Bronchial epithelial cell (primary cell): ENCODE measurements at regions not wholly inside any gene's neighbourhood (a gene's known extent, or its start where the extent isn't known, plus 50 kb on each side); places are given as distances from the start of the nearest gene placed in this dataset.
A peak's percentile ranks its signal among the peaks of the same experiment; 100 is the strongest.

Experiments
- DNase-seq: peaks from one replicate; pipeline ENCODE4 v3.0.0-alpha.2; 2010; ENCODE audit warnings: low read depth
- FAIRE-seq: peaks from 2 replicates; lab custom pipeline; 2011; peaks lifted over from hg19 to GRCh38; lab: Jason Lieb, UNC
- H3K27me3 ChIP-seq: 2 replicates; pipeline ENCODE4 v1.5.1; 2011; ENCODE audit warnings: low read length; ENCODE audit not compliant: control insufficient read depth, insufficient read depth
- H3K36me3 ChIP-seq: 2 replicates; pipeline ENCODE4 v1.5.1; 2011; ENCODE audit warnings: low read length; ENCODE audit not compliant: control insufficient read depth, insufficient read depth
- H3K4me3 ChIP-seq: 2 replicates; pipeline ENCODE4 v1.5.1; 2011; ENCODE audit warnings: mild to moderate bottlenecking, low read depth, low read length, control low read depth
- CTCF ChIP-seq: IDR thresholded peaks from 2 replicates; pipeline ENCODE4 v1.5.1; 2011; ENCODE audit warnings: mild to moderate bottlenecking, moderate library complexity, low read length, control low read depth, inconsistent platforms; ENCODE audit not compliant: insufficient read depth, severe bottlenecking

GRCh38 chr6:103122766-103123601 lies 1729.5 kb downstream of the GRIK2 start:
- no peaks in the 10 kb centered on the region for H3K27me3 ChIP-seq
- DNase-seq: peak; percentile 15
- TF ChIP-seq CTCF: peak; percentile 66
- H3K4me3 ChIP-seq: no peak overlapping the region
- no peaks in the 10 kb centered on the region for H3K36me3 ChIP-seq
- no peak for FAIRE-seq

GRCh38 chr6:103119056-103119455 lies 1725.5 kb downstream of the GRIK2 start:
- TF ChIP-seq CTCF: no peak
- Histone ChIP-seq H3K4me3 (no peak overlapping the region), H3K36me3 (no peaks in the 10 kb centered on the region), H3K27me3 (no peaks in the 10 kb centered on the region)
- FAIRE-seq (no peak), DNase-seq (no peak)

GRCh38 chr6:103114582-103114981 lies 1721.1 kb downstream of the GRIK2 start:
- no peaks in the 10 kb centered on the region for H3K27me3 ChIP-seq
- TF ChIP-seq CTCF: no peak
- H3K36me3 ChIP-seq: no peaks in the 10 kb centered on the region
- H3K4me3 ChIP-seq: no peak overlapping the region
- no peak for FAIRE-seq
- DNase-seq: no peak

GRCh38 chr6:103113416-103113815 lies 1719.9 kb downstream of the GRIK2 start:
- Histone ChIP-seq H3K36me3 (no peaks in the 10 kb centered on the region), H3K27me3 (no peaks in the 10 kb centered on the region), H3K4me3 (no peak overlapping the region)
- TF ChIP-seq CTCF: no peak
- peak; percentile 63 for DNase-seq
- no peak for FAIRE-seq

GRCh38 chr6:103107985-103108384 lies 1714.5 kb downstream of the GRIK2 start:
- Histone ChIP-seq H3K4me3 (no peak overlapping the region), H3K36me3 (no peaks in the 10 kb centered on the region), H3K27me3 (no peaks in the 10 kb centered on the region)
- DNase-seq: no peak
- TF ChIP-seq CTCF: no peak
- FAIRE-seq: no peak

GRCh38 chr6:103105686-103106085 lies 1712.2 kb downstream of the GRIK2 start:
- Histone ChIP-seq H3K4me3 (no peak overlapping the region), H3K27me3 (no peaks in the 10 kb centered on the region), H3K36me3 (no peaks in the 10 kb centered on the region)
- TF ChIP-seq CTCF: no peak
- DNase-seq (no peak), FAIRE-seq (no peak)
